ENCODE measurements at regions not wholly inside any gene's neighbourhood (a gene's known extent, or its start where the extent isn't known, plus 50 kb on each side); places are given as distances from the start of the nearest gene placed in this dataset.

- TF ChIP-seq EZH2phosphoT487 (IDR thresholded peaks at IDR 0.05; ENCODE audit: borderline replicate concordance, low read depth, low read length): no peak
- TF ChIP-seq, protein P1, sequence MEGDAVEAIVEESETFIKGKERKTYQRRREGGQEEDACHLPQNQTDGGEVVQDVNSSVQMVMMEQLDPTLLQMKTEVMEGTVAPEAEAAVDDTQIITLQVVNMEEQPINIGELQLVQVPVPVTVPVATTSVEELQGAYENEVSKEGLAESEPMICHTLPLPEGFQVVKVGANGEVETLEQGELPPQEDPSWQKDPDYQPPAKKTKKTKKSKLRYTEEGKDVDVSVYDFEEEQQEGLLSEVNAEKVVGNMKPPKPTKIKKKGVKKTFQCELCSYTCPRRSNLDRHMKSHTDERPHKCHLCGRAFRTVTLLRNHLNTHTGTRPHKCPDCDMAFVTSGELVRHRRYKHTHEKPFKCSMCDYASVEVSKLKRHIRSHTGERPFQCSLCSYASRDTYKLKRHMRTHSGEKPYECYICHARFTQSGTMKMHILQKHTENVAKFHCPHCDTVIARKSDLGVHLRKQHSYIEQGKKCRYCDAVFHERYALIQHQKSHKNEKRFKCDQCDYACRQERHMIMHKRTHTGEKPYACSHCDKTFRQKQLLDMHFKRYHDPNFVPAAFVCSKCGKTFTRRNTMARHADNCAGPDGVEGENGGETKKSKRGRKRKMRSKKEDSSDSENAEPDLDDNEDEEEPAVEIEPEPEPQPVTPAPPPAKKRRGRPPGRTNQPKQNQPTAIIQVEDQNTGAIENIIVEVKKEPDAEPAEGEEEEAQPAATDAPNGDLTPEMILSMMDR (conservative IDR thresholded peaks at IDR 0.05; ENCODE audit: low read length): no peak
Observed at GRCh38 chr1:234898455-234899033, 230.1 kb downstream of the TOMM20 start.

All from OCI-LY7 (cell line).